Testis (tissue), 2 donors: ENCODE measurements at regions not wholly inside any gene's neighbourhood (a gene's known extent, or its start where the extent isn't known, plus 50 kb on each side); places are given as distances from the start of the nearest gene placed in this dataset.

Source experiments
- DNase-seq: peaks from one replicate; pipeline ENCODE4 v3.0.0-alpha.2; 2019
- H3K27ac ChIP-seq, 2 donors: fragments of 200-600 bp; sonication (generic); one replicate each; pipeline ENCODE4 v1.5.1; 2019
- H3K27me3 ChIP-seq: fragments of 200-600 bp; sonication (generic); one replicate; pipeline ENCODE4 v1.5.1; 2019
- H3K36me3 ChIP-seq: fragments of 200-600 bp; sonication (generic); one replicate; pipeline ENCODE4 v1.5.1; 2017; ENCODE audit warnings: low read depth; ENCODE audit errors: missing control alignments
- H3K4me1 ChIP-seq: fragments of 200-600 bp; sonication (generic); one replicate; pipeline ENCODE4 v1.5.1; 2019
- H3K4me3 ChIP-seq, 2 donors: fragments of 200-600 bp; sonication (generic); one replicate each; pipeline ENCODE4 v1.5.1; 2017 to 2019
- H3K9me3 ChIP-seq: fragments of 200-600 bp; sonication (generic); one replicate; pipeline ENCODE4 v1.5.1; 2017
- CTCF ChIP-seq, 3 experiments: fragments of 450-650 bp in 2 of 3; fragments of 200-600 bp in 1 of 3; sonication (generic) in 1 of 3; IDR thresholded peaks; one replicate each; pipeline ENCODE4 v1.5.1; 2016 to 2019; ENCODE audit warnings: antibody characterized with exemption in 3 of 3, mild to moderate bottlenecking in 2 of 3, moderate library complexity in 1 of 3
- POLR2A ChIP-seq: fragments of 450-650 bp; IDR thresholded peaks from one replicate; pipeline ENCODE4 v1.6.1; 2017; ENCODE audit warnings: antibody characterized with exemption, mild to moderate bottlenecking, moderate library complexity
- WGBS, 2 donors: methylation state at CpG; one replicate each; pipeline ENCODE4 v1.1.5; 2018; 5-methylcytosine and 5-hydroxymethylcytosine counted together
- intact Hi-C: fragments of 100-400 bp; cut with DNase I; formaldehyde crosslinking; loops from one replicate; pipeline ENCODE4 v1.15.1; 2023; ENCODE audit warnings: low total_unique reads

GRCh38 chr6:100194535-100194934 lies 200.5 kb upstream of the MCHR2 start:
- no peaks in the 10 kb centered on the region for H3K9me3 ChIP-seq
- no peaks in the 10 kb centered on the region for H3K4me1 ChIP-seq
- intact Hi-C loops: no loop called here
- TF ChIP-seq POLR2A (no peak), CTCF (IDR thresholded peaks at IDR 0.05) (no peak)
- DNase-seq: no peak
- no peaks in the 10 kb centered on the region for H3K27me3 ChIP-seq
- H3K27ac ChIP-seq: no peak overlapping the region
- H3K36me3 ChIP-seq: no peaks in the 10 kb centered on the region
- no peak overlapping the region for H3K4me3 ChIP-seq
- WGBS, 2 donors: 51 to 63% methylated on average over 3 of the region's 3 CpGs

DNA sequence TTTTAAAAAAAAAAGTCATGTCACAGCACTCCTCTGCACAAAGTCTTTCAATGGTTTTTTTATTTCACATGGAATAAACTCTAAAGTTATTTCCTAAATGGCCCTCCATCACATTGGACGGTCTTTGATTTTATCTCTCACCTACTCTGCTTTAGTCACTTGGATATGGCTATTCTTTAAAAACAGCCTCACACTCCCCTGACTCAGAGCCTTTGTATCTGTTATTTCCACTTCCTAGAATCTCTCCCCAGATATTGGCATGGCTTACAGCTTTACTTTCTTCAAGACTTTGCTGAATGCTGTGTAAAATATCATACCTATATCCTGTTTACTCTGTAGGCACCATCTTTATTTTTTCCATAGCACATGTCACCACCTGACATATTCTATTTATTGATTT lies 194.7 kb upstream of the MCHR2 start:
- intact Hi-C loops: no loop called here
- WGBS, 2 donors: 80 to 82% methylated on average over 1 of the region's 1 CpG
- Histone ChIP-seq H3K9me3 (no peaks in the 10 kb centered on the region), H3K27ac (no peak overlapping the region), H3K4me3 (no peak overlapping the region), H3K36me3 (no peaks in the 10 kb centered on the region), H3K27me3 (no peaks in the 10 kb centered on the region), H3K4me1 (no peaks in the 10 kb centered on the region)
- DNase-seq: no peak
- no peak for TF ChIP-seq CTCF (IDR thresholded peaks at IDR 0.05)
- no peak for TF ChIP-seq POLR2A

- no peak for DNase-seq
- 84 to 87% methylated on average over 5 of the region's 5 CpGs for WGBS, 2 donors
- Histone ChIP-seq H3K36me3 (no peaks in the 10 kb centered on the region), H3K4me1 (no peaks in the 10 kb centered on the region), H3K27me3 (no peaks in the 10 kb centered on the region), H3K9me3 (no peaks in the 10 kb centered on the region), H3K4me3 (no peak overlapping the region), H3K27ac (no peak overlapping the region)
- no peak for TF ChIP-seq CTCF (IDR thresholded peaks at IDR 0.05)
- no peak for TF ChIP-seq POLR2A
- intact Hi-C loops: no loop called here
These were observed 192.5 kb upstream of the MCHR2 start for GRCh38 chr6:100186552-100186951.

DNA sequence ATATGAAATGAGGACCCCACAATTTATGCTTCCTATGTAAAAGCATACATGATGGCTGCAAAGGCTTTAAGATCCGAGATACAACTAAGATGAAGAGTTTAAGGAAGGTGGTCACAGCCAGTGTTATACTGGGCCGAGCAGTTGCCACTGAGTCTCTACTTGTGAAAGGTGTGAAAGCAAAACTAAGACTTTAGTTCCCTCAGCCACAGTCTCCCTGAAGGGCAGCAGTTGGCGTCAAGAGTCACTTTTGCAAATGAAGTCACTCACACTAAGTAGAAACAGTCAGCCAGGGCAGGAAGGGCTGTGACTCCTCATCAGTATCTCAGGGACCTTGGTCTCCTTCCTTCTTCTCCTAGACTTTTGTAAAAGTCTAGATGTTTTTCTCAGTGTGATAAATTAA lies 191.6 kb upstream of the MCHR2 start:
- no peak for DNase-seq
- no peak overlapping the region for H3K27ac ChIP-seq
- H3K4me1 ChIP-seq: no peaks in the 10 kb centered on the region
- H3K36me3 ChIP-seq: no peaks in the 10 kb centered on the region
- TF ChIP-seq CTCF (IDR thresholded peaks at IDR 0.05): no peak
- TF ChIP-seq POLR2A: no peak
- intact Hi-C loops: no loop called here
- H3K4me3 ChIP-seq: no peak overlapping the region
- no peaks in the 10 kb centered on the region for H3K9me3 ChIP-seq
- WGBS, 2 donors: 74 to 77% methylated on average over 3 of the region's 3 CpGs
- no peaks in the 10 kb centered on the region for H3K27me3 ChIP-seq

DNA sequence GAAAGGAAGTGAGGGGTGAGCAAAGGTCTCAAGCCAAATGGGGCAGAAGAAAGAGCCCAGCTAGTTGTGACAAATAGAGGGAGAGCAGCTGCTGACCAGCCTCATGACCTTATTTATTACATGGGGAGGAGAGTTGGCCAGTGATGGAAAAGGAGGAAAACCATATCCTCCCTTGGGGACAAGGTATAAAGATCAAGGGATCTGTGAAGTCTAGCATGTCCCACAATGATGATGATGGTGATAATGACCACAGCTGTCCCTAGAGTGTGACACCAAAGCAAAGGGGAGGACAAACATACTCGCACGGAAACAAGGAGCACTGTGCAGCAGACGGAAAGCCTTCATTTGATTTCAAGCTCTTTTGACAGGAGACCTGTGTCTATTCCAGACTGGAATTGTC lies 190.4 kb upstream of the MCHR2 start:
- H3K4me3 ChIP-seq: no peak overlapping the region
- H3K27me3 ChIP-seq: no peaks in the 10 kb centered on the region
- intact Hi-C loops: no loop called here
- DNase-seq: no peak
- no peak overlapping the region for H3K27ac ChIP-seq
- TF ChIP-seq POLR2A: no peak
- TF ChIP-seq CTCF (IDR thresholded peaks at IDR 0.05): no peak
- 75 to 78% methylated on average over 3 of the region's 3 CpGs for WGBS, 2 donors
- H3K9me3 ChIP-seq: no peaks in the 10 kb centered on the region
- no peaks in the 10 kb centered on the region for H3K4me1 ChIP-seq
- H3K36me3 ChIP-seq: no peaks in the 10 kb centered on the region
